Lower leg skin (tissue), 4 donors: ENCODE measurements at regions not wholly inside any gene's neighbourhood (a gene's known extent, or its start where the extent isn't known, plus 50 kb on each side); places are given as distances from the start of the nearest gene placed in this dataset.

Experiments
- DNase-seq, 2 donors: peaks; one replicate each; pipeline ENCODE4 v3.0.0-alpha.2; 2019; ENCODE audit warnings: low spot score in 2 of 2
- H3K4me3 ChIP-seq: fragments of 200-600 bp; sonication (generic); 2 replicates; pipeline ENCODE4 v1.5.1; 2017; ENCODE audit warnings: mild to moderate bottlenecking, low read depth; ENCODE audit not compliant: poor library complexity, severe bottlenecking
- POLR2A ChIP-seq, 2 donors: fragments of 450-650 bp; IDR thresholded peaks; one replicate each; pipeline ENCODE4 v1.6.1; 2016 to 2017; ENCODE audit warnings: antibody characterized with exemption in 2 of 2, mild to moderate bottlenecking in 1 of 2, moderate library complexity in 1 of 2
- WGBS, 2 donors: methylation state at CpG; one replicate each; pipeline ENCODE4 v1.1.5; 2018; 5-methylcytosine and 5-hydroxymethylcytosine counted together
- intact Hi-C: fragments of 100-400 bp; cut with DNase I; formaldehyde crosslinking; loops from one replicate; pipeline ENCODE4 v1.15.0; 2023; ENCODE audit warnings: low total_unique reads
- TF ChIP-seq, protein P1 (sequence below), 3 donors: fragments of 450-650 bp; IDR thresholded peaks; one replicate each; pipeline ENCODE4 v1.5.1; 2016; ENCODE audit warnings: antibody characterized with exemption in 3 of 3, mild to moderate bottlenecking in 3 of 3, moderate library complexity in 2 of 3

- 63 to 68% methylated on average over 3 of the region's 3 CpGs for WGBS, 2 donors
- no peak for DNase-seq
- intact Hi-C loops = no loop called here
- no peak for TF ChIP-seq POLR2A (IDR thresholded peaks at IDR 0.05)
- TF ChIP-seq, protein P1, sequence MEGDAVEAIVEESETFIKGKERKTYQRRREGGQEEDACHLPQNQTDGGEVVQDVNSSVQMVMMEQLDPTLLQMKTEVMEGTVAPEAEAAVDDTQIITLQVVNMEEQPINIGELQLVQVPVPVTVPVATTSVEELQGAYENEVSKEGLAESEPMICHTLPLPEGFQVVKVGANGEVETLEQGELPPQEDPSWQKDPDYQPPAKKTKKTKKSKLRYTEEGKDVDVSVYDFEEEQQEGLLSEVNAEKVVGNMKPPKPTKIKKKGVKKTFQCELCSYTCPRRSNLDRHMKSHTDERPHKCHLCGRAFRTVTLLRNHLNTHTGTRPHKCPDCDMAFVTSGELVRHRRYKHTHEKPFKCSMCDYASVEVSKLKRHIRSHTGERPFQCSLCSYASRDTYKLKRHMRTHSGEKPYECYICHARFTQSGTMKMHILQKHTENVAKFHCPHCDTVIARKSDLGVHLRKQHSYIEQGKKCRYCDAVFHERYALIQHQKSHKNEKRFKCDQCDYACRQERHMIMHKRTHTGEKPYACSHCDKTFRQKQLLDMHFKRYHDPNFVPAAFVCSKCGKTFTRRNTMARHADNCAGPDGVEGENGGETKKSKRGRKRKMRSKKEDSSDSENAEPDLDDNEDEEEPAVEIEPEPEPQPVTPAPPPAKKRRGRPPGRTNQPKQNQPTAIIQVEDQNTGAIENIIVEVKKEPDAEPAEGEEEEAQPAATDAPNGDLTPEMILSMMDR (IDR thresholded peaks at IDR 0.05) = no peak
- H3K4me3 ChIP-seq = no peak overlapping the region
Observed at GRCh38 chrX:96176921-96177320, 507.7 kb upstream of the DIAPH2 start.

DNA sequence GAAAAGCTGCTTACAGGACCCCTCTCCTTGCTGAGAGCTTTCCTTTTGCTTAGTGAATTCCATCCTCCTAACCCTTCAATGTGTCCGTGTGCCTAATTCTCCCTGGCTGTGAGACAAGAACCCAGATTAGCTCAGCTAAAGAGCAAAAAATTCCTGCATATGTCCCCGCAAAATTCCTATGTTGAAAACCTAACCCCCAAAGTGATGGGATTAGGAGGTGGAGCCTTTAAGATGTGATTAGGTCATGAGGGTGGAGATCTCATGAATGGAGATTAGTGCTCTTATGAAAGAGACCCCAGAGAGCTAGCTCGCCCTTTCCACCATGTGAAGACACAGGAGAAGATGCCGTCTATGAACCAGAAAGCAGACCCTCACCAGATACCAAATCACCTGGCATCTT is 503.0 kb upstream of the DIAPH2 start:
- TF ChIP-seq, protein P1 (IDR thresholded peaks at IDR 0.05) = no peak
- TF ChIP-seq POLR2A (IDR thresholded peaks at IDR 0.05) = no peak
- intact Hi-C loops = no loop called here

GRCh38 chrX:96182366-96182765 is 502.3 kb upstream of the DIAPH2 start:
- TF ChIP-seq POLR2A (IDR thresholded peaks at IDR 0.05) = no peak
- H3K4me3 ChIP-seq = no peak overlapping the region
- intact Hi-C loops = no loop called here
- DNase-seq = no peak
- WGBS, 2 donors = 38 to 48% methylated on average over 1 of the region's 1 CpG

More for the DNA sequence above, 503.0 kb upstream of the DIAPH2 start:
- WGBS, 2 donors = 73 to 81% methylated on average over 4 of the region's 4 CpGs
- no peak overlapping the region for H3K4me3 ChIP-seq
- no peak for DNase-seq

- TF ChIP-seq POLR2A (IDR thresholded peaks at IDR 0.05) = no peak
- TF ChIP-seq, protein P1 (IDR thresholded peaks at IDR 0.05) = no peak
- intact Hi-C loops = no loop called here
- no peak for DNase-seq
- WGBS, 2 donors = 73 to 83% methylated on average over 3 of the region's 3 CpGs
- H3K4me3 ChIP-seq = no peak overlapping the region
Observed at GRCh38 chrX:96183391-96183790, 501.3 kb upstream of the DIAPH2 start.

DNA sequence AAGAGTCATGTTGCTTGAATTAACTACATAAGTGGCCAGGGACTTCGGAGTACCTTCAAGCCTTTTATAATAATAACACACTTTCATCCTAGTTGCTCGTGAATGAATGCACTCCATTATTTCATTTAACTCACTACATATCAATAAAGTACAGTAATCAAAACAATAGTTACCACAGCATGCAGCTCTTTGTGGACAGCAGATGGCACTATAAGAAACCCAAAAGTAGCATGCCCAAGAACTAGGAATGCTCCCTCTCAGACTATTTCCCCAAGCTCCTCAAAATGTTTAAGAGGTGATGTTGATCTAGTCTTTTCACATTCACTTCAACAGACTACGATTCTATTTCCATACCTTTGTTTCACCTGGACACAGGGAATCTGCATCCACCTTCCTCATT is 500.8 kb upstream of the DIAPH2 start:
- no peak for DNase-seq
- 31 to 42% methylated on average over 3 of the region's 3 CpGs for WGBS, 2 donors
- TF ChIP-seq, protein P1 (IDR thresholded peaks at IDR 0.05) = no peak
- no peak for TF ChIP-seq POLR2A (IDR thresholded peaks at IDR 0.05)
- intact Hi-C loops = no loop called here
- no peak overlapping the region for H3K4me3 ChIP-seq

DNA sequence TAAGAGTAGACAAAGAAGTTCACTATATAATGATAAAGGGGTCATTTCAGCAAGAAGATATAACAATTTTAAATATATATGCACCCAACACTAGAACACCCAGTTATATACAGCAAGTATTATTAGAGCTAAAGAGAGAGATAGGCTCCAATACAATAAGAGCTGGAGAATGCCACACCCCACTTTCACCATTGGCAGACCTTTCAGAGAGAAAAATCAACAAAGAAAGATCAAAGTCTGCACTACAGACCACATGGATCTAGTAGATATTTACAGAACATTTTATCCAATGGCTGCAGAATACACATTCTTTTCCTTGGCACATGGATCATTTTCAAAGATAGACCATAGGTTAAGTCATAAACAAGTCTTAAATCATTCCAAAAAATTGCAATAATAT is 479.7 kb upstream of the DIAPH2 start:
- intact Hi-C loops = no loop called here
- DNase-seq = no peak
- H3K4me3 ChIP-seq = no peak overlapping the region
- no peak for TF ChIP-seq POLR2A (IDR thresholded peaks at IDR 0.05)
- TF ChIP-seq, protein P1 (IDR thresholded peaks at IDR 0.05) = no peak
